ENCODE measurements at regions not wholly inside any gene's neighbourhood (a gene's known extent, or its start where the extent isn't known, plus 50 kb on each side); places are given as distances from the start of the nearest gene placed in this dataset.

DNA sequence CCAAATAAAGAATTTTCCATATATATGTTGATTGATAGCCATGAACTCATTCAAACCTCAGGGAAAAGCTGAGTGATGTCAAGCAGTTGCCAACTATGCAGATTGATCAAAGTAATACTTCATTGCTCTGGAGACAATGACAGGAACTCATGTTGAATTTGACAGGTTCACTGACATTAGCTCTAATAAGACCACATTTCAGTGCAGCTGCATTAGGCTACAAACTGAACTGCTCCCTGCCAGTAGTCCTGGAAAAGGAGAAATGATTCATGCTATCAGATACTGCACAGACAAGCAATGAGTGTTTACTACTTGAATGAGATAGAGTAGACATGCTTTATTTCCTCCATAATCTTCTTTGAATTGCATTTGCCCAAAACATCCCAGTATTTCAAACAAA lies 948.4 kb downstream of the MRPL39 start:
- TF ChIP-seq GATA3 (IDR thresholded peaks at IDR 0.05; ENCODE audit: low read depth, low read length) (no peak), GATA2 (IDR thresholded peaks at IDR 0.05; ENCODE audit: low read depth, low read length) (no peak)

DNA sequence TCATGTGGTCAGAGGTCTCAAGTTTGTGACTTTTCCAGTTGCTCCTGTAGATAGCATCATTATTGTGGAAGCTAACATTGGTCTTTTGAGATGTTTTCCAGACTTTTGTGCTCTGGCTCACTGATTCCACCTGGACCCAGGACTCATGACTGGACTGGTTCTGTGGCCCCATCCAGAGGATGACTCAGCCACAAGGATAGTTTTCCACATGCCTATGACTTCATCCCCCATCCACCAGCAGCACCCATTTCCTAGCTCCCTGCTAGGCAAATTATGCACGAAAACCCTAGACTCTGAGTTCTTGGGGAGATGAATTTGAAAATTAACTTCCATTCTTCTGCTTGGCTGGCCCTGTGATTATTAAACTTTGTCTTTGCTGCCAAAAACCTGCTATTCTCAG lies 949.3 kb downstream of the MRPL39 start:
- no peak for TF ChIP-seq GATA3 (IDR thresholded peaks at IDR 0.05; ENCODE audit: low read depth, low read length)
- TF ChIP-seq GATA2 (IDR thresholded peaks at IDR 0.05; ENCODE audit: low read depth, low read length), result no peak

DNA sequence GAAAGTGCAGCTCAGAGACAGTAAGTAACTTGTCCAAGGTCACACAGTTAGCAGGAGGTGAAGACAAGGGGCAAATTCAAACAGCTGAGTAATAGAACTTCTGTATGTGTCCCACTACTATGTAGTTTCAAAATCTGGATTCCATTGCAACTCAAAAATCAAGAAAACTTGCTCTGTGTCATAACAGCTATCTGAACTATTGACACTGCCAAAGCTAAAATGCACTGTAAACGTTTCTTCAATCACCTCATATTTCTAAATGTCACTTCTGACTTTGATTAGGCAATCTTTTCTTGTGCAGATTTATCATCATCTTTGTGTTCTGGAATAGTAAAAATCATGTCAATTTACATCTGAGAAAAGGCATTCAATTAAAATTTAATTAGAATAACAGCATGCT lies 957.6 kb downstream of the MRPL39 start:
- TF ChIP-seq GATA2 (IDR thresholded peaks at IDR 0.05; ENCODE audit: low read depth, low read length), result no peak

DNA sequence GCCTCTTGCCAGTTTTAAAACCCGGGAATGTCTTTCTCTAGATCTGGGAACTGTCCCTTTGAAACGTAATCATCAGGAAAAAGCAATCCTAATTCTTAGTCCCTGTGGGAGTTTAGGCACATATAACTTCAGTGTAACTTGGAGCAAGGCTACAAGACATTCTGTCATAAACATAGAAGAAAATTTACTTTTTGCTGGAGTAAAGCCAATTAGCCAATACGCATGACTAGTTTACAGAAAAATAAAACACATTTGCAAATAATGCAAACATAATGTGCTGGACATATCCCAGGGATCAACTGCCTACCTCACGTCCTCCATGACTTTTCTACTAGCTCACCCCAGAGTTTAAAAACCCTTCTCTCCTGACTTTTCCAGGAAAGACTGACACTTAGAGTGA lies 970.6 kb downstream of the MRPL39 start:
- TF ChIP-seq GATA3 (IDR thresholded peaks at IDR 0.05; ENCODE audit: low read depth, low read length) (no peak), GATA2 (IDR thresholded peaks at IDR 0.05; ENCODE audit: low read depth, low read length) (no peak)

DNA sequence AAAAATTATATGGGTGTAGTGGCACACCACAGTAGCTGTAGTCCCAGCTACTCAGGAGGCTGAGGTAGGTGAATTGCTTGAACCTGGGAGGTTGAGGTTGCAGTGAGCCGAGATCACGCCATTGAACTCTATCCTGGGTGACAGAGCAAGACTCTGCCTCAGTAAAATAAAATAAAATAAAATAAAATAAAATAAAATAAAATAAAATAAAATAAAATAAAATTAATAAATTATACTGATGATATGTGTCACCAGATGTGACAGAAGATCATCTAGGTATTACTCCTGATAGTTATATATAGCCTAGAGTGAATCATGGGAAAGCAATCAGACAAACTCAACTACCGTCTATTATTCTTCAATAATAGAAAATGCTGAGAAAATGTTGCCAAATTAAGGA lies 972.5 kb downstream of the MRPL39 start:
- TF ChIP-seq GATA2 (IDR thresholded peaks at IDR 0.05; ENCODE audit: low read depth, low read length) (no peak), GATA3 (IDR thresholded peaks at IDR 0.05; ENCODE audit: low read depth, low read length) (no peak)

DNA sequence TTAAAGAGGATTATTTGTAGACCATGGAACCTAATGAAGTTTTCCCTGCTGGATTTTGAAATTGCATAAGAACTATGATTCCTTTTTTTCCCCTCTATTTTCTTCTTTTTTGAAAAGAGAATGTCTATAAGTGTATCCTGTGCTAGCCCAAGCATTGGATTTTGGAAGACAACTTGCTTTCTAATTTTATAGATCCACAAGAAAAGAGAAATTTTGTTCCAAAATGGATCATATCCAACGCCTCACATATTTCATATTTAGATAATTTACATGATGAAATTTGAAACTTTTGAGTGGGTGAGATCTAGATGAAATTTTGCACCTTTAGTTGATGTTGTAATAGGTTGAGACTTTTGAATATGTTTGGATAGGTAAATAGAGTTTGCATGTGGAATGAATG lies 978.7 kb downstream of the MRPL39 start:
- TF ChIP-seq GATA3 (IDR thresholded peaks at IDR 0.05; ENCODE audit: low read depth, low read length), result no peak
- TF ChIP-seq GATA2 (IDR thresholded peaks at IDR 0.05; ENCODE audit: low read depth, low read length), result no peak

DNA sequence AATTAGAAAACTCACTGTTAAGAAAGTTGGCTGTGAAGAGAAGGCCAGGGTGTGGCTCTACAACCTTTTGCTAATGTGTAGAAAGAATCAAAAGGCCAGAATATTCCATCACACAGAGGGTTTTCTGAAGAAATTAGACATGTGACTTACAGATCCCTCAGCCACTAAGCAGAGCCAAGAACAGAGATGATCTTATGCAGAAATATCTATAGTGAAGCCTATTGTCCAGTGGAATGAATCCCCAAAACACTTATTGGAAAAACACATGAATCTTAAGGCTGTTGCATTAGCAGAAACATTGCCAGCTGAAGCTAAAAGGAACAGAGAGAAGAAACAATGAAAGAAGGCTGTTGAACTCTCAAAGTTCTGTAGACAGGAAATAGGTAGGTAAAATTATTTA lies 979.2 kb downstream of the MRPL39 start:
- no peak for TF ChIP-seq GATA2 (IDR thresholded peaks at IDR 0.05; ENCODE audit: low read depth, low read length)
- no peak for TF ChIP-seq GATA3 (IDR thresholded peaks at IDR 0.05; ENCODE audit: low read depth, low read length)

DNA sequence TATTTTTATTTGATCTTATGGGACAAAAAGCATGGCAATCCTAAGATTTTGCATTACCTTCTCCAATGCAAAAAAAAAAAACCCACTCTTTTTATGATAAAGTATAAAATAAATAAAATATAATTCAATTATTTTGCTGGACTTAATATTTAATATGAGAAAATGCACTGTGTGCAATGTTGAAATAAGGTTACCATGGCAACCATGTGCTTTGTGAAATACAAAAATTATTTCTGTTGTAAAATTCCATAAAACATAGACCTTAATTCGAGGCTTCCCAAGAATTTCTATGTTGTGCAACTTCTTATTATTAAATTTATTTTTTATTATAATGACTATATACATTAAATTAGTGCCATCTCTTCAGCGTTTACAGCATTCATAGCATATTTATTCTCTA lies 989.5 kb downstream of the MRPL39 start:
- TF ChIP-seq GATA3 (IDR thresholded peaks at IDR 0.05; ENCODE audit: low read depth, low read length) (no peak), GATA2 (IDR thresholded peaks at IDR 0.05; ENCODE audit: low read depth, low read length) (no peak)

DNA sequence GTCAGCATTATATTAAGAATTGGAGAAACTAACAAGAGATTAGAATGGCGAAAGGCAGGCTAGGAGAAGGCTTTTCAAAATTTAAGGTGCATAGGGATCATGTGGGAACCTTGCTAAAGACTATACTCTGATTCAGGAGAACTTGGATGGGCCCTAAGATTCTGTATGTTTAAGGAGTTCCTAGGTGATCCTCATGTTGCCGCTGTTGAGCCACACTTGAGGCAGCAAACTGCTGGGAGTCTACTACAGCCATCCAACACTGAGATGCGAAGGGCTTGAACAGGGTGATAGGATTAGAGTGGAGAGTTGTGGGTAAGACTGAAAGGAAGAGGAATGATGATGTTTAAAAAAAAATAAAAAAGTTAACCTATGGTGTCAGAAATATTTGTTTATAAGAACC lies 1013.2 kb downstream of the MRPL39 start:
- TF ChIP-seq GATA3 (IDR thresholded peaks at IDR 0.05; ENCODE audit: low read depth, low read length), result no peak
- no peak for TF ChIP-seq GATA2 (IDR thresholded peaks at IDR 0.05; ENCODE audit: low read depth, low read length)

DNA sequence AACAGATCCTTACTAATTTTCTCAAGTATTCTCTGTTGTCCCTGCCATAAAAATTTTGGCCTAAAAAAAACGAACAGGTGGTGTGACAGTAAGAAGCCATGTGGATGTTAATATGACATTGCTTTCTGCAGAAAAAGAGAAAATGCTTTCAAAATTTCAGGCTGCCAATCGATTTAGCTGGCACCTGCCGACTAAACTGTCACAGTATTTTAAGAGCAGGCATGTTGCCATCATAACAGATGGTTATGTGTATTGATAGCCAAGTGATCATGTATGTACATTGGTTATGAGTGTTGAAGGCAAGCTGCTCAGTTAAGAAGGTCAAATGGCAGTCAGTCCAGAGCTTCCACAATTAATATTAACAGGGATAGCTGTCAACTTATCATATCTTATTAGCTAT lies 1017.0 kb downstream of the MRPL39 start:
- TF ChIP-seq GATA2 (IDR thresholded peaks at IDR 0.05; ENCODE audit: low read depth, low read length) (no peak), GATA3 (IDR thresholded peaks at IDR 0.05; ENCODE audit: low read depth, low read length) (no peak)

DNA sequence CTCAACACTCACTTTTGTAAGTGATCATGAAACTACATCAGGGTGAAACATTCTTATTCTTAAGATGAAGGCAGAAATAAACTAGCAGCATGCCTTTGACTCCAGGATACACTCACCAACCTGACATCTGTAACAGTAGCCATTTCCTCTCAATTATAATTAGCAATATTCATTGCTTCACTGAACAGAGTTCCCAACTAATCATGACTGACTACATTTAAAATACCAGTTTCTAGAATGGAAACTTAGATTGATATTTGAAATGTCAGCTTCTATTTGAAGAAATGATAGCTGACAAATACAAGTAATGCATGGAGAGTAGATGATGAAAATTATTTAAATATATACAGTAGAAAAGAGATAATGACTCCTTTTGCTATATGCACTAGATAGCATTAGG lies 1023.8 kb downstream of the MRPL39 start:
- TF ChIP-seq GATA3 (IDR thresholded peaks at IDR 0.05; ENCODE audit: low read depth, low read length), result no peak
- no peak for TF ChIP-seq GATA2 (IDR thresholded peaks at IDR 0.05; ENCODE audit: low read depth, low read length)

DNA sequence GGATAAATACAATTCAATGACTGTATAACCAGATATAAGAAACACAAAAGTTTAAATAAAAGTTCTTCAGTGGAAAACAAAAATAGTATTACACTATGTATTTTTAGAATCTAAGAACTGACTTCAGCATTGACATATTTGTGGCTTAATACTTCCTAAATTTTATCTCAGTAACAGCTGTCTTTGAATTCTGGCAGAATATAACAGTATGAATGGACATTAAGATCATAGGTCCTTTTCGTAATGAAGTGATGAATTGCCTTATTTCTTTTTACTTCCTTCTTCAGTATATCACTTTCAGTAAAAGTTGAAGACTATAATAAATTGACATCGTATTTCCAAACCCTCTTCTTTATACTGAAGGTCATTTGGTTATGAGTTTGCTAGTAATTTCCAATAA lies 1030.0 kb downstream of the MRPL39 start:
- TF ChIP-seq GATA2 (IDR thresholded peaks at IDR 0.05; ENCODE audit: low read depth, low read length), result no peak
- TF ChIP-seq GATA3 (IDR thresholded peaks at IDR 0.05; ENCODE audit: low read depth, low read length), result no peak

DNA sequence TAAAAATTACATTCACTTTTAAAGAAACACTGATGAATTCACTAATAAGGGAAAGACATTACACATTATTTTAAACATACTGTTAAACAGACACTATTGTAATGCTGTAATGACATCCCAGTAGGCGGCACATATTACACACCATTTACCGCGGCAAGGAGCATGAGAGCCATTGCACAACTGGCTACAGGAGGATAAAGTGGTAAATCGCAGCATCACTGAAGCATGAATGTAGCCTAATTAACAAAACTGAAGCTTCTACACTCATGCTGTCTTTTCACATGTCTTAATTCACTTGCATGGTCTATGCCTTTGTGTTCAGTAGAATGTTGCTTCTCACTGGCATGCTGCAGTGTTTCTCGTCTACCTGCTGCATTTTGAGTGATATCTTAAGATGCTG lies 1046.0 kb downstream of the MRPL39 start:
- TF ChIP-seq GATA3 (IDR thresholded peaks at IDR 0.05; ENCODE audit: low read depth, low read length) (no peak), GATA2 (IDR thresholded peaks at IDR 0.05; ENCODE audit: low read depth, low read length) (no peak)

DNA sequence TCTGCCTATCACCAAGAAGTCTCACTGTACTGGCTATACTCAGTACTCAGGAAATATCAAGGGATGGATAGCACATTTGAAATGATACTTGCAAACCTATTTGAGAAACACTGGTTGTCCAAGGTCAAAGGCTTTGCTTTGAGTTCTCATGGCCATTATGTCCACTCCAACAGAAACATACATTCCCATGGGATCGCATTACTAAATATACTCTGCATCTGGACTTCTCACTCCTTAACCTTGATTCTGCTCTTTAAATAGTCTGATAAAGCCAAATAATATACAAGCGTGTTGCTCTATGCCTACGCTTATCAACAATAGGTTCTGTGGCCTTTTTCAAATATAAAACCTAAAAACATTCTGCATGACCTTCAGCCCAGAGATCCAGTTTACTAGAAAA lies 1054.8 kb downstream of the MRPL39 start:
- TF ChIP-seq GATA3 (IDR thresholded peaks at IDR 0.05; ENCODE audit: low read depth, low read length) (no peak), GATA2 (IDR thresholded peaks at IDR 0.05; ENCODE audit: low read depth, low read length) (no peak)

DNA sequence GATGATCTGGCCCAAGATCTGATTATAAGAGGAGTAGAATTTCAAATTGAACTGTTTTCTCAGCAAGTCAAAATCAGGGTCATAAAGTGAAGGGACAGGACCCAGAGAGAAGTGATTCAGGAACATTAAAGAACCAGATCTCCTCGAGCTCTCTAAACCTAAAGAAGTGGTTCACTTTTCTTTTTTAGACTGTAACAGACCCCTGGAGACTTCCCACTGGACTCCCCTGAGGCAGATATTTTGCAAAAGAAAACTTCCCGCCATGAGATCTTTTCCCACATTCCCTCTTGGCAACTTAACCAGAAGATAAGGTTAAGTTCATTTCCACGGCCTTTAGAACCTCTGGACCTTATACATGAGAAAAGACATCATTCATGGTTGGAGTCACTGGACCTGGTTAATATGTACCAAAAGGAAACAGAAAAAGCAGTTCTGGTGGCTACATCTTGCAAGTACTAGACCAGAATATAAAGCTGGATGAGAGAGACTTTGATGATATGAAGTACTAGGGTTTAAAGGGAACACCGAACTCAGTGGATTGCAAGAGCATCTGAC lies 1061.4 kb downstream of the MRPL39 start:
- TF ChIP-seq GATA3 (IDR thresholded peaks at IDR 0.05; ENCODE audit: low read depth, low read length) (no peak), GATA2 (IDR thresholded peaks at IDR 0.05; ENCODE audit: low read depth, low read length) (no peak)

DNA sequence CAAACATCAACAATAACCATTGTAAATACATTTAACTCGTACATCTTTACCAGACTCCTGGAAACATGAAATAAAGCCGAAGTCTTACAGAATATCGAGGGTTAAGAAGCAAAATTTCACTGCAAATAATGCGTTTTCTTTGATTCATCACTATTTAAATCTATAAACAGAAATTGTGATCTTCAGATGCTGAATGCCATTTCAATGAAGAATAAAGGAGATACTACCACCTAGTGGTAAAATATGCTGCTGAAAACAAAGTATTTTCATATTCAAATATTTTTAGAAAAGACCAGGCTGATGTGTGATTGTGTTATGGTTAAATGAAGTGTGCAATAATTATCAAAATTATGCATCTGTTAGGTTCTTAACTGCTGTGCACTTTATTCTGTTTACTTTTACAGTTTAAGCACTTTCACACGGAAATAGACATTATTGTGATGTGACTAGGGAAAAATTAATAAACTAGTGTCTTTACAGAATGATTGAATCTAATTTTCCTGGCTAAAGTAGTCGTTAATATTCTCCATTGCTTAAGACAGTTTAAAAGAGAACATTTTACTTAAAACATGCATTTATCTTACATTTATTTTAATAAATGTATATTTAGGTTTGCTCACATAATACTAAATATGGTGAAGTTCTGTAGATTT lies 1093.1 kb downstream of the MRPL39 start:
- no peak for TF ChIP-seq GATA2 (IDR thresholded peaks at IDR 0.05; ENCODE audit: low read depth, low read length)
- no peak for TF ChIP-seq GATA3 (IDR thresholded peaks at IDR 0.05; ENCODE audit: low read depth, low read length)
